MM.1S (cell line): ENCODE measurements at regions not wholly inside any gene's neighbourhood (a gene's known extent, or its start where the extent isn't known, plus 50 kb on each side); places are given as distances from the start of the nearest gene placed in this dataset.

Experiments
- CTCF ChIP-seq: fragments of 300-600 bp; sonication (generic); IDR thresholded peaks from 2 replicates; pipeline ENCODE4 v1.5.1; 2016; ENCODE audit warnings: antibody characterized with exemption, low read length, mixed read lengths
- EZH2 ChIP-seq: fragments of 300-600 bp; sonication (generic); optimal IDR thresholded peaks from 2 replicates; pipeline ENCODE3; 2017; ENCODE audit warnings: low read depth, mild to moderate bottlenecking, antibody characterized with exemption, low read length, mixed read lengths
- EZH2phosphoT487 ChIP-seq: fragments of 300-600 bp; sonication (generic); IDR thresholded peaks from 2 replicates; pipeline ENCODE4 v1.6.1; 2018; ENCODE audit warnings: antibody characterized with exemption, low read length

GRCh38 chr4:114132199-114132598, 152.8 kb upstream of the ARSJ start:
- TF ChIP-seq CTCF (no peak), EZH2phosphoT487 (no peak), EZH2 (no peak)
